CD14-positive monocyte (primary cell): ENCODE measurements at regions not wholly inside any gene's neighbourhood (a gene's known extent, or its start where the extent isn't known, plus 50 kb on each side); places are given as distances from the start of the nearest gene placed in this dataset.

ENCODE experiments used
- DNase-seq, 3 donors: peaks; one replicate each; pipeline ENCODE4 v3.0.0-alpha.2; 2011 to 2022
- H2AFZ ChIP-seq: 2 replicates; pipeline ENCODE4 v1.6.0; 2012; ENCODE audit warnings: mild to moderate bottlenecking, low read depth, low read length, inconsistent platforms; ENCODE audit not compliant: insufficient read depth, poor library complexity, severe bottlenecking
- H3K27ac ChIP-seq, 2 donors: 1 replicate in 1 of 2; 2 replicates in 1 of 2; pipeline ENCODE4 v1.5.1; 2012 to 2013; ENCODE audit warnings: low read length in 2 of 2, control low read depth in 1 of 2, inconsistent platforms in 1 of 2, low read depth in 1 of 2, mild to moderate bottlenecking in 1 of 2
- H3K27me3 ChIP-seq, 2 donors: one replicate each; pipeline versions ENCODE4 v1.6.0 to v1.6.1; 2011 to 2013; ENCODE audit warnings: low read length in 2 of 2; ENCODE audit not compliant: control insufficient read depth in 2 of 2, insufficient read depth in 2 of 2
- H3K36me3 ChIP-seq, 2 donors: replicated peaks in 1 of 2; 1 replicate in 1 of 2; 2 replicates in 1 of 2; pipeline versions ENCODE4 v1.5.1 to v1.6.1; 2012 to 2013; ENCODE audit warnings: low read length in 2 of 2, control low read depth in 1 of 2, inconsistent platforms in 1 of 2, mild to moderate bottlenecking in 1 of 2; ENCODE audit not compliant: insufficient read depth in 2 of 2, control insufficient read depth in 1 of 2
- H3K4me1 ChIP-seq, 2 donors: 1 replicate in 1 of 2; 2 replicates in 1 of 2; pipeline versions ENCODE4 v1.5.1 to v1.6.1; 2012 to 2013; ENCODE audit warnings: low read length in 2 of 2, control low read depth in 1 of 2, inconsistent platforms in 1 of 2, mild to moderate bottlenecking in 1 of 2, moderate library complexity in 1 of 2; ENCODE audit not compliant: insufficient read depth in 2 of 2, control insufficient read depth in 1 of 2
- H3K4me2 ChIP-seq: replicated peaks from 2 replicates; pipeline ENCODE3; 2012; ENCODE audit warnings: low read length, moderate library complexity, mild to moderate bottlenecking; ENCODE audit not compliant: poor library complexity, severe bottlenecking; ENCODE audit errors: extremely low read depth
- H3K4me3 ChIP-seq, 3 experiments: fragments of 200-600 bp in 1 of 3; sonication (generic) in 1 of 3; replicated peaks in 1 of 3; 1 replicate in 2 of 3; 2 replicates in 1 of 3; pipeline ENCODE4 v1.5.1; 2011 to 2013; ENCODE audit warnings: low read length in 3 of 3, mild to moderate bottlenecking in 3 of 3, control low read depth in 2 of 3, low read depth in 2 of 3, inconsistent platforms in 1 of 3, moderate library complexity in 1 of 3
- H3K79me2 ChIP-seq: 2 replicates; pipeline ENCODE4 v1.6.0; 2012; ENCODE audit warnings: mild to moderate bottlenecking, control low read depth, inconsistent platforms, low read length, moderate library complexity; ENCODE audit not compliant: insufficient read depth
- H3K9ac ChIP-seq: 2 replicates; pipeline ENCODE4 v1.6.0; 2017; ENCODE audit warnings: low read length, mild to moderate bottlenecking; ENCODE audit not compliant: insufficient read depth, poor library complexity, severe bottlenecking
- H3K9me3 ChIP-seq, 2 donors: replicated peaks in 1 of 2; 1 replicate in 1 of 2; 2 replicates in 1 of 2; pipeline versions ENCODE4 v1.5.1 to v1.6.1; 2012 to 2013; ENCODE audit warnings: low read length in 2 of 2, control low read depth in 1 of 2; ENCODE audit not compliant: control insufficient read depth in 1 of 2, insufficient read depth in 1 of 2
- H4K20me1 ChIP-seq: 2 replicates; pipeline ENCODE4 v1.6.0; 2012; ENCODE audit warnings: mild to moderate bottlenecking, low read length, control low read depth, moderate library complexity; ENCODE audit not compliant: insufficient read depth
- H3K27ac Mint-ChIP-seq, 7 donors: one replicate each; pipeline ENCODE4 v1.8.0; 2020; ENCODE audit warnings: mild to moderate bottlenecking in 7 of 7, mixed read lengths in 7 of 7, moderate library complexity in 6 of 7, inconsistent platforms in 2 of 7
- H3K27me3 Mint-ChIP-seq, 3 donors: one replicate each; pipeline ENCODE4 v1.8.0; 2021 to 2022; ENCODE audit warnings: low read depth in 3 of 3, mild to moderate bottlenecking in 3 of 3, mixed read lengths in 3 of 3, moderate library complexity in 3 of 3, inconsistent platforms in 1 of 3
- H3K36me3 Mint-ChIP-seq, 2 donors: one replicate each; pipeline ENCODE4 v1.8.0; 2020; ENCODE audit warnings: mixed read lengths in 2 of 2, inconsistent platforms in 1 of 2, mild to moderate bottlenecking in 1 of 2
- H3K4me1 Mint-ChIP-seq: one replicate; pipeline ENCODE4 v1.8.0; 2020; ENCODE audit warnings: mild to moderate bottlenecking, mixed read lengths
- H3K4me3 Mint-ChIP-seq, 2 donors: one replicate each; pipeline ENCODE4 v1.8.0; 2020; ENCODE audit warnings: mild to moderate bottlenecking in 2 of 2, mixed read lengths in 2 of 2, moderate library complexity in 1 of 2
- H3K9me3 Mint-ChIP-seq, 7 donors: one replicate each; pipeline ENCODE4 v1.8.0; 2020 to 2022; ENCODE audit warnings: mixed read lengths in 7 of 7, mild to moderate bottlenecking in 6 of 7, moderate library complexity in 6 of 7, inconsistent platforms in 2 of 7
- WGBS: methylation state at CpG from one replicate; pipeline ENCODE4 v1.1.5; 2013; ENCODE audit warnings: missing lambda C conversion rate; ENCODE audit not compliant: insufficient coverage; 5-methylcytosine and 5-hydroxymethylcytosine counted together
- intact Hi-C, 2 donors: fragments of 100-400 bp; cut with micrococcal nuclease; formaldehyde crosslinking; loops; one replicate each; pipeline versions ENCODE4 v1.15.0 to v1.15.1; 2023
- TF ChIP-seq, protein P1 (sequence below): fragments of 200-600 bp; IDR thresholded peaks from one replicate; pipeline ENCODE4 v1.8.0; 2022; ENCODE audit warnings: antibody characterized with exemption, mild to moderate bottlenecking

DNA sequence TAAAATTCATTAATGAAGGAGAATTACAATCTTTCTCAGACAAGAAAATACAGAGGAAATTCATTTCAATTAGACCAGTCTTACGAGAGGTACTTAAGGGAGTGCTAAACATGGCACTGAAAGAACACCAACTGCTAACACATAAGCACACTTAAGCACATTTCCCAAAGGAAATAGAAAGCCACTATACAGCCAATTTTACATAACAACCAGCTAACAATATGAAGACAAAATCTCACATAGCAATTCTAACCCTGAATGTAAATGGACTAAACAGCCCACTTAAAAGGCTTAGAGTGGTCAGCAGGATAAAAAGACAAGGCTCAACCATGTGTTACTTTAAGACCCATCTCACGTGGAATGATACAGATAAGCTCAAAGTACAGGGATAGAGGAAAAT, 339.5 kb upstream of the LUZP2 start:
- peaks cover 0 to 4% (median 0%) of the 10 kb centered on the region in 7 donors for H3K9me3 Mint-ChIP-seq

DNA sequence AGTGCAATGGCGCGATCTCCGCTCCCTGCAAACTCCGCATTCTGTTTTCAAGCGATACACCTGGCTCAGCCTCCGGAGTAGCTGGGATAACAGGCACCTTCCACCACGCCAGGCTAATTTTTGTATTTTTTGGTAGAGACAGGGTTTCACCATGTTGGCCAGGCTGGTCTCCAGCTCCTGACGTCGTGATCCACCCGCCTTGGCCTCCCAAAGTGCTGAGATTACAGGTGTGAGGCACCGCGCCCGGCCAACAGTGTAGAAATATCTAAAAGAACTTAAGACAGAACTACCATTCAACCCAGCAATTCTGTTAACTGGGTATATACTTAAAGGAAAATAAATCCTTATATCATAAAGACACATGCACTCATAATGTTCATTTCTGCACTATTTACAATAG, 335.3 kb upstream of the LUZP2 start:
- peaks cover 0 to 4% (median 0%) of the 10 kb centered on the region in 7 donors for H3K9me3 Mint-ChIP-seq
- Histone ChIP-seq H3K36me3 (no peaks in the 10 kb centered on the region), H3K9me3 (peaks cover 0 to 7% of the 10 kb centered on the region in 2 donors), H3K4me3 (no peak overlapping the region), H3K9ac (no peak overlapping the region), H3K27ac (no peak overlapping the region), H4K20me1 (no peaks in the 10 kb centered on the region), H3K4me1 (no peaks in the 10 kb centered on the region), H3K79me2 (no peaks in the 10 kb centered on the region), H2AFZ (no peak overlapping the region), H3K4me2 (no peak overlapping the region), H3K27me3 (no peaks in the 10 kb centered on the region)
- TF ChIP-seq, protein P1, sequence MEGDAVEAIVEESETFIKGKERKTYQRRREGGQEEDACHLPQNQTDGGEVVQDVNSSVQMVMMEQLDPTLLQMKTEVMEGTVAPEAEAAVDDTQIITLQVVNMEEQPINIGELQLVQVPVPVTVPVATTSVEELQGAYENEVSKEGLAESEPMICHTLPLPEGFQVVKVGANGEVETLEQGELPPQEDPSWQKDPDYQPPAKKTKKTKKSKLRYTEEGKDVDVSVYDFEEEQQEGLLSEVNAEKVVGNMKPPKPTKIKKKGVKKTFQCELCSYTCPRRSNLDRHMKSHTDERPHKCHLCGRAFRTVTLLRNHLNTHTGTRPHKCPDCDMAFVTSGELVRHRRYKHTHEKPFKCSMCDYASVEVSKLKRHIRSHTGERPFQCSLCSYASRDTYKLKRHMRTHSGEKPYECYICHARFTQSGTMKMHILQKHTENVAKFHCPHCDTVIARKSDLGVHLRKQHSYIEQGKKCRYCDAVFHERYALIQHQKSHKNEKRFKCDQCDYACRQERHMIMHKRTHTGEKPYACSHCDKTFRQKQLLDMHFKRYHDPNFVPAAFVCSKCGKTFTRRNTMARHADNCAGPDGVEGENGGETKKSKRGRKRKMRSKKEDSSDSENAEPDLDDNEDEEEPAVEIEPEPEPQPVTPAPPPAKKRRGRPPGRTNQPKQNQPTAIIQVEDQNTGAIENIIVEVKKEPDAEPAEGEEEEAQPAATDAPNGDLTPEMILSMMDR = no peak
- no peak overlapping the region for H3K4me3 Mint-ChIP-seq
- intact Hi-C loops = no loop called here
- no peaks in the 10 kb centered on the region for H3K36me3 Mint-ChIP-seq
- no peaks in the 10 kb centered on the region for H3K4me1 Mint-ChIP-seq
- DNase-seq = no peak
- H3K27ac Mint-ChIP-seq = no peak overlapping the region
- 100% methylated on average over 4 of the region's 13 CpGs for WGBS
- no peaks in the 10 kb centered on the region for H3K27me3 Mint-ChIP-seq

More for the DNA sequence above, 339.5 kb upstream of the LUZP2 start:
- Histone ChIP-seq H3K27ac (no peak overlapping the region), H2AFZ (no peak overlapping the region), H3K79me2 (no peaks in the 10 kb centered on the region), H3K9ac (no peak overlapping the region), H4K20me1 (no peaks in the 10 kb centered on the region), H3K4me1 (no peaks in the 10 kb centered on the region), H3K4me2 (no peak overlapping the region), H3K4me3 (no peak overlapping the region), H3K27me3 (no peaks in the 10 kb centered on the region), H3K9me3 (peaks cover 12 to 18% of the 10 kb centered on the region in 2 donors), H3K36me3 (no peaks in the 10 kb centered on the region)
- TF ChIP-seq, protein P1 = no peak
- DNase-seq = no peak
- intact Hi-C loops = no loop called here
- no peaks in the 10 kb centered on the region for H3K36me3 Mint-ChIP-seq
- H3K27ac Mint-ChIP-seq = no peak overlapping the region
- H3K4me1 Mint-ChIP-seq = no peaks in the 10 kb centered on the region
- WGBS = 100% methylated on average over 1 of the region's 2 CpGs
- no peak overlapping the region for H3K4me3 Mint-ChIP-seq
- H3K27me3 Mint-ChIP-seq = no peaks in the 10 kb centered on the region
